HG03571 (cell line): ENCODE measurements at regions not wholly inside any gene's neighbourhood (a gene's known extent, or its start where the extent isn't known, plus 50 kb on each side); places are given as distances from the start of the nearest gene placed in this dataset.

Source experiments
- ATAC-seq: cut with Tn5 transposase; IDR thresholded peaks from one replicate; pipeline ENCODE4 v1.9.1; 2021; ENCODE audit not compliant: unreplicated experiment

- no peak for ATAC-seq
Observed at GRCh38 chr2:2806711-2807110, 475.6 kb upstream of the MYT1L start.

GRCh38 chr2:2805263-2805662 lies 474.2 kb upstream of the MYT1L start:
- no peak for ATAC-seq

- no peak for ATAC-seq
Observed at GRCh38 chr2:2804528-2804927, 473.5 kb upstream of the MYT1L start.

GRCh38 chr2:2801458-2801857 lies 470.4 kb upstream of the MYT1L start:
- no peak for ATAC-seq

- no peak for ATAC-seq
Observed at GRCh38 chr2:2800697-2801096, 469.6 kb upstream of the MYT1L start.

- ATAC-seq = no peak
Observed at GRCh38 chr2:2800001-2800400, 468.9 kb upstream of the MYT1L start.

GRCh38 chr2:2799151-2799697 lies 468.1 kb upstream of the MYT1L start:
- no peak for ATAC-seq

GRCh38 chr2:2798337-2798736 lies 467.3 kb upstream of the MYT1L start:
- ATAC-seq = no peak

GRCh38 chr2:2797797-2798196 lies 466.7 kb upstream of the MYT1L start:
- ATAC-seq = no peak

- ATAC-seq = no peak
Observed at GRCh38 chr2:2796207-2796606, 465.1 kb upstream of the MYT1L start.

- ATAC-seq = no peak
Observed at GRCh38 chr2:2795438-2796091, 464.5 kb upstream of the MYT1L start.

- no peak for ATAC-seq
Observed at GRCh38 chr2:2793925-2794560, 463.0 kb upstream of the MYT1L start.

GRCh38 chr2:2793514-2793913 lies 462.4 kb upstream of the MYT1L start:
- no peak for ATAC-seq

- no peak for ATAC-seq
Observed at GRCh38 chr2:2791606-2792005, 460.5 kb upstream of the MYT1L start.

- no peak for ATAC-seq
Observed at GRCh38 chr2:2791031-2791430, 460.0 kb upstream of the MYT1L start.

- no peak for ATAC-seq
Observed at GRCh38 chr2:2788076-2788475, 457.0 kb upstream of the MYT1L start.

- no peak for ATAC-seq
Observed at GRCh38 chr2:2787301-2787907, 456.3 kb upstream of the MYT1L start.

GRCh38 chr2:2782007-2782406 lies 450.9 kb upstream of the MYT1L start:
- no peak for ATAC-seq

- ATAC-seq = no peak
Observed at GRCh38 chr2:2779727-2780126, 448.7 kb upstream of the MYT1L start.

- ATAC-seq = no peak
Observed at GRCh38 chr2:2777876-2778275, 446.8 kb upstream of the MYT1L start.

- no peak for ATAC-seq
Observed at GRCh38 chr2:2777213-2777612, 446.1 kb upstream of the MYT1L start.

- ATAC-seq = no peak
Observed at GRCh38 chr2:2775018-2775417, 443.9 kb upstream of the MYT1L start.
